Glutamatergic neuron (in vitro differentiated cells): ENCODE measurements at regions not wholly inside any gene's neighbourhood (a gene's known extent, or its start where the extent isn't known, plus 50 kb on each side); places are given as distances from the start of the nearest gene placed in this dataset.

ENCODE experiments used
- DNase-seq: peaks from one replicate; pipeline ENCODE4 v3.0.0; 2022
- H3K27ac Mint-ChIP-seq: one replicate; pipeline ENCODE4 v1.8.0; 2020; ENCODE audit warnings: mild to moderate bottlenecking, mixed read lengths, inconsistent platforms; ENCODE audit not compliant: unreplicated experiment
- H3K27me3 Mint-ChIP-seq: one replicate; pipeline ENCODE4 v1.8.0; 2020; ENCODE audit warnings: mild to moderate bottlenecking, moderate library complexity, mixed read lengths, inconsistent platforms; ENCODE audit not compliant: unreplicated experiment
- H3K36me3 Mint-ChIP-seq: one replicate; pipeline ENCODE4 v1.8.0; 2020; ENCODE audit warnings: mild to moderate bottlenecking, mixed read lengths, inconsistent platforms; ENCODE audit not compliant: unreplicated experiment
- H3K4me1 Mint-ChIP-seq: one replicate; pipeline ENCODE4 v1.8.0; 2020; ENCODE audit warnings: mild to moderate bottlenecking, low read depth, mixed read lengths, inconsistent platforms; ENCODE audit not compliant: unreplicated experiment
- H3K4me3 Mint-ChIP-seq: one replicate; pipeline ENCODE4 v1.8.0; 2020; ENCODE audit warnings: mild to moderate bottlenecking, mixed read lengths, inconsistent platforms; ENCODE audit not compliant: unreplicated experiment
- H3K9me3 Mint-ChIP-seq: one replicate; pipeline ENCODE4 v1.8.0; 2020; ENCODE audit warnings: mild to moderate bottlenecking, moderate library complexity, mixed read lengths, inconsistent platforms; ENCODE audit not compliant: unreplicated experiment
- TF ChIP-seq, protein P1 (sequence below): fragments of 200-600 bp; sonication (generic); IDR thresholded peaks from one replicate; pipeline ENCODE4 v1.5.0; 2021; ENCODE audit not compliant: partially characterized antibody, unreplicated experiment

GRCh38 chr12:132432126-132432705 lies 57.7 kb upstream of the FBRSL1 start:
- TF ChIP-seq, protein P1, sequence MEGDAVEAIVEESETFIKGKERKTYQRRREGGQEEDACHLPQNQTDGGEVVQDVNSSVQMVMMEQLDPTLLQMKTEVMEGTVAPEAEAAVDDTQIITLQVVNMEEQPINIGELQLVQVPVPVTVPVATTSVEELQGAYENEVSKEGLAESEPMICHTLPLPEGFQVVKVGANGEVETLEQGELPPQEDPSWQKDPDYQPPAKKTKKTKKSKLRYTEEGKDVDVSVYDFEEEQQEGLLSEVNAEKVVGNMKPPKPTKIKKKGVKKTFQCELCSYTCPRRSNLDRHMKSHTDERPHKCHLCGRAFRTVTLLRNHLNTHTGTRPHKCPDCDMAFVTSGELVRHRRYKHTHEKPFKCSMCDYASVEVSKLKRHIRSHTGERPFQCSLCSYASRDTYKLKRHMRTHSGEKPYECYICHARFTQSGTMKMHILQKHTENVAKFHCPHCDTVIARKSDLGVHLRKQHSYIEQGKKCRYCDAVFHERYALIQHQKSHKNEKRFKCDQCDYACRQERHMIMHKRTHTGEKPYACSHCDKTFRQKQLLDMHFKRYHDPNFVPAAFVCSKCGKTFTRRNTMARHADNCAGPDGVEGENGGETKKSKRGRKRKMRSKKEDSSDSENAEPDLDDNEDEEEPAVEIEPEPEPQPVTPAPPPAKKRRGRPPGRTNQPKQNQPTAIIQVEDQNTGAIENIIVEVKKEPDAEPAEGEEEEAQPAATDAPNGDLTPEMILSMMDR, result no peak
- peaks cover 16% of the 10 kb centered on the region for H3K27me3 Mint-ChIP-seq
- no peak overlapping the region for H3K4me3 Mint-ChIP-seq
- H3K36me3 Mint-ChIP-seq, result no peaks in the 10 kb centered on the region
- peaks cover 30% of the 10 kb centered on the region for H3K4me1 Mint-ChIP-seq
- H3K9me3 Mint-ChIP-seq, result peaks cover 26% of the 10 kb centered on the region
- no peak overlapping the region for H3K27ac Mint-ChIP-seq
- no peak for DNase-seq

- Mint-ChIP-seq H3K4me3 (no peak overlapping the region), H3K27ac (peak overlapping the region; percentile 85), H3K36me3 (peaks cover 3% of the 10 kb centered on the region), H3K4me1 (peaks cover 31% of the 10 kb centered on the region), H3K27me3 (peaks cover 13% of the 10 kb centered on the region), H3K9me3 (peaks cover 28% of the 10 kb centered on the region)
- TF ChIP-seq, protein P1, result no peak
- no peak for DNase-seq
Observed at GRCh38 chr12:132430838-132431774, 58.8 kb upstream of the FBRSL1 start.

DNA sequence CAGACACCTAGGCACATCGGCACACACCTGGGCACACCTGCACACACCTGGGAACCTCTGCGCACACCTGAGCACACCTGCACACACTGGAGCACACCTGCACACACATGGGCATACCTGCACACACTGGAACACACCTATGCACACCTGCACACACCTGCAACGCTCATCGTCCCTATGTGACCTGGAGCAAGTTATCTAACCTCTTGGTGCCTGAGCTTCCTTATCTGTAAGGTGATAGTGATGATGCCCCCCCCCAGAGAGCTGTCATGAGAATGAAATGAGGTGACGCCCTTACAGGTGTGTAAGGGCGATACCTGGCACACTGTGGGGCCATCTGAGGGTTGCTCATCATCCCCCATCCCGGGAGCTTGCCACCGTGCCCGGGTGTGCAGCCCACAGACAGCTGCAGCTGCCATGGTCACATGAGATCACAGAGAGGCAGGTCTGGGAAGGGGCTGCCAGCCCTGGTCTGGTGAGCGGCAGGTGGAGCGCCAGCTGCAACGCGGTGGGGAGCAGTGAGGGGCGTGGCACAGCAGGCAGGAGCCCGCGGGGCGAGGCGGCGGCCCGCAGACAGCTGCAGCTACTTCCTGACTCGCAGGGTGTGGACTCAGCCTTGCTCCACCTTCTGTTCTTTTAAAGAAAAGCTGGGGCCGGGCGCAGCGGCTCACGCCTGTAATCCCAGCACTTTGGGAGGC lies 59.9 kb upstream of the FBRSL1 start:
- Mint-ChIP-seq H3K27ac (peak overlapping the region; percentile 85), H3K4me3 (peak overlapping the region; percentile 71), H3K36me3 (peaks cover 8% of the 10 kb centered on the region), H3K9me3 (peaks cover 28% of the 10 kb centered on the region), H3K27me3 (peaks cover 16% of the 10 kb centered on the region), H3K4me1 (peaks cover 34% of the 10 kb centered on the region)
- DNase-seq, result peak; percentile 80
- TF ChIP-seq, protein P1, result no peak

- peaks cover 31% of the 10 kb centered on the region for H3K9me3 Mint-ChIP-seq
- peaks cover 8% of the 10 kb centered on the region for H3K36me3 Mint-ChIP-seq
- peak overlapping the region; percentile 85 for H3K27ac Mint-ChIP-seq
- peaks cover 34% of the 10 kb centered on the region for H3K4me1 Mint-ChIP-seq
- peak overlapping the region; percentile 71 for H3K4me3 Mint-ChIP-seq
- H3K27me3 Mint-ChIP-seq, result peaks cover 16% of the 10 kb centered on the region
- DNase-seq, result peak; percentile 42
- TF ChIP-seq, protein P1, result no peak
Observed at GRCh38 chr12:132429602-132429945, 60.4 kb upstream of the FBRSL1 start.
